HG03196 (cell line): ENCODE measurements at regions not wholly inside any gene's neighbourhood (a gene's known extent, or its start where the extent isn't known, plus 50 kb on each side); places are given as distances from the start of the nearest gene placed in this dataset.
"Not testable (repeated sequence)": the region's sequence is repeated elsewhere in the genome, so short reads cannot be mapped to it uniquely, and the experiment has no call there.

Experiments used
- ATAC-seq: cut with Tn5 transposase; IDR thresholded peaks from one replicate; pipeline ENCODE4 v1.9.1; 2021; ENCODE audit not compliant: unreplicated experiment

DNA sequence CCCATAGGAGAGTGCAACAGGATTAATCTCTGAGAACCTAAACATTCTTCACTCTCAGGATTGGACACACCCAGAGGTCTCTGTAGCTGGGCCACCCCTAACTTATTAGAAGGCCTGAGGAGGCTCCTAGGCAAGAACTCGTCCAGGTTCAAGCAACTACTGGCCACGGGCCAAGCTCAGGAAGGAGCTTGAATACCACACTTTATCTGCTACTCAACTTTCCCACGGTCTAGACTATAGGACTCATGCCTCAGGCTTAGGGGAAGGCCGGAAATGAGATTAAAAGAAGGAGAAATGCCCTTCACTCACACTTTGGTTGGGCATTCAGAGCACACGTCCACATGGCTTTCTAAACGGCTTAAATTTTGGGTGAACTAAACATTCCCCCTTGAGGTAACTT, 142.8 kb upstream of the PHYHIPL start:
- no peak for ATAC-seq

DNA sequence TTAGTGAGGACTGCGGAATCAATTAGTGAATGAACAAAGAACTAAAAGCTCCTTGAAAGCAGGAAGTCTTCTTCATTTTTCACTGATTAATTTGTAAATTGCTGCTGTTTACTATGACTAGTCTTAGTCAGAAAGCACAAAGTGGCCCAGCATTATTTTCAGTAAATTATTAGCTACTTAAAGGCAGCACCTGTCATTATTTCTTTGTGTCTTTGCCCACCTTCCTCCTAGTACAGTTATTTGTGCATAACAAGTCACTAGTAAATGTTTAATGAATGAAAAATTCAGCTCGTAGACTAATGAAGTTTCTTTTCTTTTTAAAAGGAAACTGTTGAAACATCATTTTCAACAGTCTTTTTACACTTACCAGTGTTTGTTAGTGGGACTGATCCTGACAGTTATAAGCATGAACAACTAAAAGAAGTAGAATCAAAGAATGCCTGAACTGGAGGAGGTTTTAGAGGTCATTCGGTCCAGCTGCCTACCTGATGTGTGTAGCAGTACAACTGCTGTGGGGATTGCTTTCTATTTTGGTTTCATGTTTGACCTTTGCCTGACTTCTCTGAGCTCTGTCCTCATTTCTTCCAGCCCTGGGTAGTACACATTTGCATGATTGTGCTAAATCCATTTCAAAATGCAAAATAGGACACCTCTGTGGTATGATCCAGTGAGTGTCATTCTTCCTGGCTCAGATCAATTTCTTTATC, 140.0 kb upstream of the PHYHIPL start:
- peak; percentile 98 for ATAC-seq

DNA sequence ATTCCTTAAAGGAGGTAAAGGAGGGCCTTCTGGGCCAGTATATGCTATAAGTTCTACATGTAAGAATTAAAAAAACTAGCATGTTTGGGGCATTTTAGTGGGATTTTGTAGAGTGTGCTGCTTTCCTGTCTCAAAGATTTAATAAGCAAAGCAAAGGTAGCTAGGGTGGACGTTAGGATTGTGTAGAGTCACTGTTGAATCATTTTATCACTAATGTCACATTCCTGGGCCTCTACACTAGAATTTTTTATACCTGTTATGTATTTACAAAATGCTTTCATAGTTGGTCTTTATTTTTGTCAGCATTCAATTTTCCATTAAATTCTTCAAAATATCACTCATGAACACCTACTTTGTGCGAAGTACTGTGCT, 139.4 kb upstream of the PHYHIPL start:
- ATAC-seq = peak; percentile 18

DNA sequence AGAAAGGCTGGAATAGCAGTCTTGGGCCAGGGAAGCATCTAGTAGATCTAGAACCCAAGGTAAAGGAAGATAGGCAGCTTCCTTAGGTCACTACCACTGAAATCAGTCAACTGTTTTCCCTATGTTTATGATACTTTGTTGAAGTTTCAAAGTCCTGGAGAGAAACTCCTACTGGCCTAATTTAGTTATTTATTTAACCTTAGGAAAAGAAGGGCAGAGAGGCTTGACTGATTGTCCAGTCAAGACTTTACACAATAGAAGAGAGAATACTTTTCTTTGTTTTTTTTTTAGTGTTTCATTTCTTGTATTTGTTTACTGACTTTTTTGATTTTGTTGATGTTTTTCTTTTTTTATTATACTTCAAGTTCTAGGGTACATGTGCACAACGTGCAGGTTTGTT, 138.9 kb upstream of the PHYHIPL start:
- no peak for ATAC-seq

DNA sequence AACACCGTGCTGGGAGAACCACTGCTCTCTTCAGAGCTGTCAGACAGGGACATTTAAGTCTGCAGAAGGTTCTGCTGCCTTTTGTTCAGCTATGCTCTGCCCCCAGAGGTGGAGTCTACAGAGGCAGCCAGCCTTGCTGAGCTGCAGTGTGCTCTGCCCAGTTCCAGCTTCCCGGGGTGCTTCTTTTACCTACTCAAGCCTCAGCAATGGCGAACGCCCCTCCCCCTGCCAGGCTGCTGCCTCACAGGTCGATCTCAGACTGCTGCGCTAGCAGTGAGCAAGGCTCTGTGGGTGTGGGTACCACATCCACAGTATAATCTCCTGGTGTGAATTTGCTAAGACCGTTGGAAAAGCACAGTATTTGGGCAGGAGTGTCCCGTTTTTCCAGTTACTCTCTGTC, 133.1 kb upstream of the PHYHIPL start:
- not testable (repeated sequence) for ATAC-seq

DNA sequence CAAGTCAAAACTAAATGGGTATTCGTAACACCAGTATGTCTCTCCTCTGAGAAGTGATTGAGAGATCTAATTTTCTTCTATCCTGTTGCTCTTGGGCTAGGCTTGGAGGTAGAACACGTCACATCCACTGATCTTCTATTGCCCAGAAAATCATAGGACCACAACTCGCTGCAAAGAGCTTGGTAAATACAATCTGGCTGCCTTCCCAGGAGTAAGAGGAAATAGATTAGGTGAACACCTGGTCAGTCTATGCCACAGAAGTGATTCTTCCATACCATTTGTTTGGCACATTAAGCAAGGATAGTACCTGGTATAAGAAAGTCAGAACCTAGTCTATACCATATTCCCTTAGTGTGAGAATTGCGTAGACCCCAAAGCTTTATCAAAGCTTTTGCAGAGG, 129.3 kb upstream of the PHYHIPL start:
- ATAC-seq = no peak

DNA sequence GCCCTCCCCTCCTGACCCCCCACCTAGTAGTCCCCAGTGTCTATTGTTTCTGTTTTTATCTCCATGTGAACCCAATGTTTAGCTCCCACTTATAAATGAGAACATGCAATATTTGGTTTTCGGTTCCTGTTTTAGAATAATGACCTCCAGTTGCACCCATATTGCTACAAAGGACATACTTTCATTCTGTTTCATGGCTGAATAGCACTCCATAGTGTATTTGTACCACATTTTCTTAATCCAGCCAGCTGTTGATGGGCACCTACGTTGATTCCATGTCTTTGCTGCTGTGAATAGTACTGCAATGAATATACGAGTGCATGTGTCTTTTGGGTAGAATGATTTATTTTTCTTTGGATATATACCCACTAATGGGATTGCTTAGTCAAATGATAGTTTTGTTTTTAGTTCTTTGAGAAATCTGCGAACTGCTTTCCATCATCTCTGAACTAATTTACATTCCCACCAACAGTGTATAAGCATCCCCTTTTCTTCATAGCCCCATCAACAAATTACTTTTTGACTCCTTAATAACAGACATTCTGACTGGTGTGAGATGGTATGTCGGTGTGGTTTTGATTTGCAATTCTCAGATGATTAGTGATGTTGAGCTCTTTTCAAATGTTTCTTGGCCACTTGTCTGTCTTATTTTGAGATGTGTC, 128.4 kb upstream of the PHYHIPL start:
- peak; percentile 93 for ATAC-seq

DNA sequence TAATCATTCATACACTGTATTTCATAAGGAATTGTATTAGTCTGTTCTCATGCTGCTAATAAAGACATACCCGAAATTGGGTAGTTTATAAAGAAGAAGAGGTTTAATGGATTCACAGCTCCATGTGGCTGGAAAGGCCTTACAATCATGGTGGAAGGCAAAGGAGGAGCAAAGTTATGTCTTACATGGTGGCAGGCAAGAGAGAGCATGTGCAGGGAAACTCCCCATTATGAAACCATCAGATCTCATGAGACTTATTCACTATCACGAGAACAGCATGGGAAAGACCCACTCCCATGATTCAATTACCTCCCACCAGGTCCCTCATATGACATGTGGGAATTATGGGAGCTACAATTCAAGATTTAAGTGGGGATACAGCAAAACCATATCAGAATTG, 122.9 kb upstream of the PHYHIPL start:
- not testable (repeated sequence) for ATAC-seq

DNA sequence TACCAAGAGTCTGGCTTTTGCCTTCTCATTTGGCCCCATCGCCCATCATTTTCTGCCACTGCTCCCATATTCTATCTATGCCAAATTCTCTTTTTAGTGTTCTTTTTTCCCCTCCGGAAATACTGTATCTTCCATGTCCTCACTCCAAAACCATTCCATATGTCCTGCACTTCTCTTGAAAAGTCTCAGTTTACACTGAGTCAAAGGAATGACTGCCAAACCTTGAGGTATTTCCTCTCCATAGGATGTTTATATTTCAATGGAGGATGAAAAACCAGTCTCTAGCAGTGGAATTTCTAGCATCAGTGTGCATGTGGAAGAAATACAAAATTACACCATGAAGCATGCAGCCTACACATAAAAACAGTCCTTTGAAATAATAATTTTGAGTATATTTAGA, 121.4 kb upstream of the PHYHIPL start:
- no peak for ATAC-seq

DNA sequence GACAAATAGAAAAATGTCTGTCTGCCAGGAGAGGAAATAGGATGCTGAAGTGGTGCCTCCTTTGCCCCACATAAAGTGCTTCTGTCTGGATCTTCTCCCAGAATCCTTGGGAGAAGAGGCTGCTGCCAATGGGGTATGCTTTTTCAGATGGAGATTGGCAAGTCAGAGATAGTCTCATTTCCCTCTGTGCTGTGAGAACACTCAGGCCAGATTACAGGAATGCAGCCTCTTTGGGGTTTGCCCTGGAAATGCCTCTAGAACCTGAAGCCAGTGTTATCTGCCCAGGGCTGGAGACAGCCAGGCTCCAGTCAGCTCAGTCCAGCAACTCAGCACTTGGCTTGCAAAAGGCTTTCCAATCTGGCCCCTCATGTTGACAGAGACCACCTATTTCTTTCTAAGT, 119.1 kb upstream of the PHYHIPL start:
- ATAC-seq = no peak

DNA sequence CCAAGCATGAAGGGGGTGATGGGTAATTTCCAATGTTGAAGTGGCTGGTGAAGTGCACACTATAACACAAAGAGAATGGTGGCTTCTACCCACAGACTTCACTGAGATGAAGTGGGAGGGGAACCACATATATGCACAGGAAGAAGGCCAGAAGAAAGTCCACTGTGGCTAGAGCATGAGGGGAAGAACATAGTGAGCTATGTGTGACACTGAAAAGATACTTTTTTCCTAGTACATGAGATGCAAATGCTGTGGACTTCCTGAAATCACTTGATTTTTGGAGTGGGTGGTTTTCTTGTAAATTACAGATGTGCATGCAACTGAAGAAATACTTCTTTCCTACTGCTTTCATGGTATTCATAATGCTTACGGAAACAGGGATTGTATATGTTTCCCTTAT, 115.6 kb upstream of the PHYHIPL start:
- no peak for ATAC-seq

DNA sequence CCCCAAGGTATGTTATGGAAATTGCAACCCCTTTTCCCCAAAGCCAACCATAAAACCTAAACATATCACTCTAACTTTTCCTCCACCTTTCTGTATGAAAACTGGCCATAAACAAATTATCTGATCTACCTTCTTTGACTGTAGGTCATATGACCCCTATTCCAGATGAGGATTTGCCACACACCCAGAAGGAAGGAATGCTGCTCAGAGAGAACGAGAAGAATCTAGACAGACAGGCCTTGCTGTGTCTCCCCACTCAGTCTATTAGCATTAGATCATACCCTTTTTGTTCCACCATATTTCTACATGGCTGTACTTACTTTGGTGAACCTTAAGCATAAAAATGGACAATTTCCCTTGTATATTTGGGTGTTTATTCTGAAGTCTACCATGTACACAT, 113.0 kb upstream of the PHYHIPL start:
- no peak for ATAC-seq

DNA sequence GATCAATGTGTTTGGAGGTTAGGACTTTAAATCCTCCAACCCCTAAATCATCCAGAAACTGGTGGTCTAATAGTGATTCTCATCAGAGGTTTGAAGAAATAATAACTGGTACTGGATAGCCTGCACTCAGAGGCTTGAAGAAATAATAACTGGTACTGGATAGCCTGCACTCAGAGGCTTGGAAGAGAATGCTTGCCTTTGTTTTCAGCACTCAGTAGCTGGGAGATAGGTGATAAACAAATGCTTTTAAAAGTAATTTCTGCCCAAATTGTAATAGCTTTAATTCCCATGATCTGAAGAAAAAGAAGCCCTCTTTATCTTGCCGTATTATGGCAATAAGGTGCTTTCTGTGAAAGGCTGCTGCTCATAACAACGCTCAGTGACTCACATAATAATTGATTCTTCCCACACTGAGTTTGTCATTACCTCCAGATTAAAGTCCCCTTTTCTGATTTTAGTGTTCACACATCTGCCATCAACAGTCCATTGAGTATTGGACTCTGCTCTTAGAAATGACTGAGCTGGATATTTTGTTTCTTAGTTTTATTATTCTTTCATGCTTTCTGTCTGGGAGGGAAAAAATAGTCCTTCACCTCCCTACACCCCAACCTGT, 112.3 kb upstream of the PHYHIPL start:
- ATAC-seq = no peak

DNA sequence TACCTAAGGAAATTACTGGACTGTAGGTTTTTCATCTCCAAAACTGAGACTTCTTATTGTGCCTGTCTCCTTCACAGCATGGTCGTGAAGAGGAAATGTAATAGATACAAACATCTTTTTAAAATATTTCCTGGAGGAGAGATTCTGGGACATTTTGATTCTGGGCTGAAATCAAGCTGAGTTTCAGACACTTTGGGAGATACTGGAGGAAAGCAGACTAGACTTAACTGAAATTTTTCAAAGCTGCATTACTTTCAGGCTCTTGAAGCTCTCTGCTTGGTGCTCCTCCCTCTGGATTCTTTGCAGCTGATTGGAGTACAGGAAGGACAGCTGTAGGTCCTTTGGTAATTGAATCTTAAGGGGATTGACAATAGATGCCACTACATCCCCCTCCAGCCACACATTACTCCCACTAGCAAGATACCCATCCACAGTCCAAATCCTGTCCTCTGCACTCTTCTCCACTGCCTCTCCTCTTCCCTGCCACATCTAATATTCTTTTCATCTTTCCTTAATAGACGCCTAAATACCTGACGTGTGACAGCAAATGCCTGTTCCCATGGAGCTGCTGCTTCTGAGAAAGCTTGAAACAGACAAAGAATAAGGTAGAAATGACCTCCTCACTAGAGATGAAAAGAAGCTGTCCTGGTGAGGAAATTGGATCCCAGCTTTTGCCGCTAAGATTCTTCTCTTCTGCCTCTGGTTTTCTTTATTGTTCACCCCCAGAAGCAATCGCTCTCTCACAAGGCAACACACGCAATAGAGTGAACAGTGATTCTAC, 111.5 kb upstream of the PHYHIPL start:
- ATAC-seq = no peak

DNA sequence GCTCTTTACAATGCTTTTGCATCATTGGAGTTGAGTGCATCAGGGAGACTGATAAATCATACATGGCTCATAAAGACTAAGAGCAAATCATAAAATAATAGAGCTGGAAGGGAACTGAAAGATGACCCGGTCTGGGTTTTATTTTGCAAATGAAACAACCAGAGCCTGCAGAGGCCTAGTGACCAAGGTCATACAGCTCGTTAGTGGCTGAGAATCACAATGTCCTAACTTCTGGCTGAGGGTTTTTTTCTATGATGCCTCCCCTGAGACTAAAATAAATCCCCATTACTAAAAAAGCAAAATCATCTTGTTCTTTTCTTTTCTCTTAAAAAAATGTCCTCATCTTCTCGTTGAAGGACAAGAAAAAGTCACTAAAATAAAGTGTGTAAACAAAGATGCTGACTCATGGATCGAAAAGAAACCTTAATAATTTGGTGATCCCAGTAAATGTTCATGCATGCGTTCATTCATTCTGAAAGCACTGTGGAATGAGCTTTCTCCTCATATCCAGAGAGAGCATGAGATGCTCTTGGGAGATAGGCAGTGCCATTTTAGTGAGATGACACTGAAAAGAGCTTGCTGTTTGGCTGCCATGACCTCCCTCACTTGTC, 107.8 kb upstream of the PHYHIPL start:
- no peak for ATAC-seq

DNA sequence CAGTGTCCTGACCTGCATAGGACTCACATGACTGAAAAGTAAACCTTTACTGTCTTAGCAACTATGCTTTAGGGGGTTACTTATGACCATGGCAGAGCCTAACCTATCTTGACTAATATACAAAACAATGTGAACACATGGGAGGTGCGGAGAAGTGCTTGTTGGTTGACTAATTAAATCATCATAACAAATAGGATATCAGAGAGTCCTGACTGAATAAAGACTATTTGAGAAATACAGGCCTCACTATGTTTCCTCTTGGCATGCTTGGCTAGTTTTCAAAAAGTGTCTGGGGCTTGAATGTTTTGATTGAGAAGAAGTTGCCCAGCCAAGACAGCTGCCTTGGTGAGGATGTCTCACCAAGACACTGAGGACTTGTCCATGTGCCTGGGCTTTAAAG, 104.4 kb upstream of the PHYHIPL start:
- no peak for ATAC-seq

DNA sequence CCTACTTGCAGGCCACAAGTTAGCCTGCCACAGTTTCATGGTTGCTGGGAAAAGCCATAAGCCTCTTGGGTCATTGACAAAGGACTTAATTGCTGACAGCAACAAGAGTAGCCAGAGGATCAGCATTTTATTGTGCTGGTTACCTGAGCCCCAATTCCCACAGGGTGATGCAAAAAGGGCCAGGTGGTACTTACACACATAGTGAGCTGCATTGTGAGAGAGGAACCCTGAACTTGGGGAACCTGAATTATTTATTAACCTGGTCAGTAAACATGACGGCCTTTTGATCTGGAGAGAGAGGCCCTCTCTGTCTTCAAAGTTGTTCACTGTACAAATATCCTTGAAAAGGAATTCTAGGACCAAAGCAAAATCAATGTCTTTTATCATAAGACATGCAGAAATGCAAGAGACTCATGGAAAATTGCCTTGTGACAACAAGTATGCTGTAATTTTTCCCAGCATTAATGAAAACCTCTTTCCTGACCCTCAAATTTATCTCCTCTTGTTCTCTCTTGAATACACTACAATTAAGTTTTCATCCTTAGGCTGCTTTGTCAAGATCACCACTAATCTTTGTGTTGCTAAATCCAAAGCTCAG, 102.9 kb upstream of the PHYHIPL start:
- no peak for ATAC-seq

DNA sequence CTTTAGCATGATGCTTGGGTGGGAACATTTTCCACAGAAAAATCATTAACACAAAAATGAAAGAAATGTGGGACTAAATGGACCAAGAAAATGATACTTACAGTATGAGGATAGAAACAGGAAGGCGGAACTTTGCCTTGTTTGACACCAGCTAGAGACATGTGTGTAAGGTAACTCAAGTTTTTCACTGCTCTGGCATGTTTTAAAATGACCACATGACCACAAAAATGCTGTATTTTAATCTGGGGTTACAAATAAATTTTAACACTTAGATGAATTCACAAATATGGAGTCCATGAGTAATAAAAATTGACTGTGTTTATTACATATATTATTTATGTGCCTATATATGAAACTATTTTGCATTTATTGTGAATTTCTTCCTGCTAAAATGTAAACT, 100.9 kb upstream of the PHYHIPL start:
- ATAC-seq = no peak

DNA sequence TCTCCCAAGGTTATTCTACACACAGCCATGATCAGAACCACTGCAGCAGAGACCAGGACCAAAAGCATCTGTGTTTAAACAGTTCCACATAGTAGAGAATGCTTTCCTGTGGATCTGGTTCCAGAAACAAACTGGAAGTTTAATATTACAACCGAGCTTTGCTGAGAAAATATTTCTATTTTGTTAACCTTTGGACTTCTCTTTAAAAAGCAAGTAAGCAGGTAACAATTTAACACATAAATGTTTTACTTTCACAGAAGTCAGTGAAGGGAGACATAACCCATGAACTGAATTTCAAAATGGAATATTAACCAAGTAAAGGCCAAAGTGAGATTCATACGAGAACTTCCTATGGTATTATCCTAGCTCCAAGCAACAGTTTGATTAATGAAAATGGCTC, 98.6 kb upstream of the PHYHIPL start:
- no peak for ATAC-seq

DNA sequence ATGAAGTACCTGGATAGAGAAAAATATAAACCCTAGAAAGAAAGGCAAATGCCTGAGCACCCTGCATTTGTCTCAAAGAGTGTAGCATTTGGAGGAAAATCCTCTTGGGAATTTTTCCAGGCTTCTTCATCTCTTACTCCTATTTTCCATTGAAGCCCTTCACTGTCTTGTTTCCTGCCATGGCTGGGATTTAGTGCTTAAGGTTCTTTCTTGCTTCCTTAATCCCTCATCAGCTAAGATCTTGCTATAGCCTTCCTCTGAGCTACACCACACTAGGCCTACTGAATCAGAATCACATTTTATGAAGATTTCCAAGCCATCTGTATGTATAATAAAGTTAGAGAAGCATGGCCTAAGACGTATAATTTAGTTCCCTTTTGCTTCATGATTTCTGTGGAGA, 97.5 kb upstream of the PHYHIPL start:
- no peak for ATAC-seq
